OCI-LY3 (cell line): ENCODE measurements at regions not wholly inside any gene's neighbourhood (a gene's known extent, or its start where the extent isn't known, plus 50 kb on each side); places are given as distances from the start of the nearest gene placed in this dataset.

ENCODE experiments used
- H2AFZ ChIP-seq: fragments of 200-600, 300-600 bp; shearing (Covaris generic); 2 replicates; pipeline ENCODE4 v1.6.0; 2014; ENCODE audit warnings: antibody characterized with exemption, low read depth, low read length
- H3K27ac ChIP-seq: fragments of 200-600, 300-600 bp; sonication (generic); 2 replicates; pipeline ENCODE4 v1.5.1; 2014; ENCODE audit warnings: mild to moderate bottlenecking, low read length, moderate library complexity, mixed read lengths
- H3K27me3 ChIP-seq: fragments of 200-600, 300-600 bp; sonication (generic); 2 replicates; pipeline ENCODE4 v1.6.1; 2014; ENCODE audit warnings: low read depth, low read length, mixed read lengths
- H3K36me3 ChIP-seq: fragments of 200-600, 300-600 bp; sonication (generic); replicated peaks from 2 replicates; pipeline ENCODE3; 2014; ENCODE audit warnings: low read depth, low read length, mixed read lengths
- H3K4me1 ChIP-seq: fragments of 300-600, 200-600 bp; sonication (generic); 2 replicates; pipeline ENCODE4 v1.6.1; 2014; ENCODE audit warnings: low read length, mixed read lengths
- H3K4me2 ChIP-seq: fragments of 200-600, 300-600 bp; sonication (generic); 2 replicates; pipeline ENCODE4 v1.6.1; 2014; ENCODE audit warnings: low read length, mixed read lengths
- H3K4me3 ChIP-seq: fragments of 300-600, 200-600 bp; sonication (generic); 2 replicates; pipeline ENCODE4 v1.5.1; 2014; ENCODE audit warnings: antibody characterized with exemption, mild to moderate bottlenecking, low read length, moderate library complexity
- H3K79me2 ChIP-seq: fragments of 300-600, 200-600 bp; shearing (Covaris generic); 2 replicates; pipeline ENCODE4 v1.6.1; 2014; ENCODE audit warnings: mild to moderate bottlenecking, low read length, mixed read lengths
- H3K9ac ChIP-seq: fragments of 300-600, 200-600 bp; shearing (Covaris generic); 2 replicates; pipeline ENCODE4 v1.6.0; 2014; ENCODE audit warnings: mild to moderate bottlenecking, low read length, moderate library complexity
- H3K9me3 ChIP-seq: fragments of 200-600, 300-600 bp; shearing (Covaris generic); 2 replicates; pipeline ENCODE4 v1.6.1; 2014; ENCODE audit warnings: low read length, mixed read lengths; ENCODE audit not compliant: insufficient read depth
- H4K20me1 ChIP-seq: fragments of 200-600, 300-600 bp; sonication (generic); 2 replicates; pipeline ENCODE4 v1.6.1; 2016; ENCODE audit warnings: low read length, mixed read lengths; ENCODE audit not compliant: insufficient read depth
- CTCF ChIP-seq: fragments of 200-600, 300-600 bp; sonication (generic); IDR thresholded peaks from 2 replicates; pipeline ENCODE4 v1.5.1; 2014; ENCODE audit warnings: antibody characterized with exemption, low read length, low read depth
- EZH2phosphoT487 ChIP-seq: fragments of 200-600 bp; shearing (Covaris generic); IDR thresholded peaks from 2 replicates; pipeline ENCODE4 v1.6.1; 2018; ENCODE audit warnings: antibody characterized with exemption, mixed run types, low read depth

- H3K4me3 ChIP-seq = no peak overlapping the region
- H3K27me3 ChIP-seq = no peaks in the 10 kb centered on the region
- no peaks in the 10 kb centered on the region for H3K79me2 ChIP-seq
- no peak overlapping the region for H3K4me2 ChIP-seq
- H2AFZ ChIP-seq = no peak overlapping the region
- H3K4me1 ChIP-seq = no peaks in the 10 kb centered on the region
- no peaks in the 10 kb centered on the region for H3K9me3 ChIP-seq
- H4K20me1 ChIP-seq = no peaks in the 10 kb centered on the region
- H3K27ac ChIP-seq = no peak overlapping the region
- H3K36me3 ChIP-seq = no peaks in the 10 kb centered on the region
- TF ChIP-seq EZH2phosphoT487 (no peak), CTCF (no peak)
- H3K9ac ChIP-seq = no peak overlapping the region
These were observed 50.2 kb upstream of the VTCN1 start for GRCh38 chr1:117260761-117261423.
